ENCODE measurements at regions not wholly inside any gene's neighbourhood (a gene's known extent, or its start where the extent isn't known, plus 50 kb on each side); places are given as distances from the start of the nearest gene placed in this dataset.

- ATAC-seq = no peak
Measured at GRCh38 chr3:72319194-72320094, 528.8 kb downstream of the SHQ1 start.

- ATAC-seq = no peak
Measured at GRCh38 chr3:72318504-72319193, 529.6 kb downstream of the SHQ1 start.

GRCh38 chr3:72317491-72317890 lies 530.8 kb downstream of the SHQ1 start:
- no peak for ATAC-seq

GRCh38 chr3:72316501-72317279 lies 531.6 kb downstream of the SHQ1 start:
- ATAC-seq = no peak

GRCh38 chr3:72313308-72313707 lies 528.4 kb upstream of the PROK2 start:
- ATAC-seq = no peak

- ATAC-seq = peak in 1 of 2 donors; percentile 24
Measured at GRCh38 chr3:72312339-72312738, 527.4 kb upstream of the PROK2 start.

GRCh38 chr3:72311425-72311824 lies 526.5 kb upstream of the PROK2 start:
- no peak for ATAC-seq

GRCh38 chr3:72310419-72311380 lies 525.8 kb upstream of the PROK2 start:
- peak; percentile 72 to 77 for ATAC-seq

GRCh38 chr3:72309661-72310418 lies 524.9 kb upstream of the PROK2 start:
- ATAC-seq = no peak

GRCh38 chr3:72308641-72309040 lies 523.7 kb upstream of the PROK2 start:
- ATAC-seq = no peak

- ATAC-seq = no peak
Measured at GRCh38 chr3:72307438-72308115, 522.6 kb upstream of the PROK2 start.

GRCh38 chr3:72306800-72307341 lies 521.9 kb upstream of the PROK2 start:
- no peak for ATAC-seq

GRCh38 chr3:72303926-72304325 lies 519.0 kb upstream of the PROK2 start:
- no peak for ATAC-seq

- no peak for ATAC-seq
Measured at GRCh38 chr3:72301779-72302178, 516.8 kb upstream of the PROK2 start.

- no peak for ATAC-seq
Measured at GRCh38 chr3:72300621-72301020, 515.7 kb upstream of the PROK2 start.

- no peak for ATAC-seq
Measured at GRCh38 chr3:72299823-72300222, 514.9 kb upstream of the PROK2 start.

- no peak for ATAC-seq
Measured at GRCh38 chr3:72299321-72299802, 514.4 kb upstream of the PROK2 start.

- ATAC-seq = no peak
Measured at GRCh38 chr3:72298201-72299152, 513.5 kb upstream of the PROK2 start.

GRCh38 chr3:72297481-72297880 lies 512.5 kb upstream of the PROK2 start:
- ATAC-seq = no peak
